DND-41 (cell line): ENCODE measurements at regions not wholly inside any gene's neighbourhood (a gene's known extent, or its start where the extent isn't known, plus 50 kb on each side); places are given as distances from the start of the nearest gene placed in this dataset.

Source experiments
- EZH2 ChIP-seq: IDR thresholded peaks from 3 replicates; pipeline ENCODE4 v1.6.1; 2012; ENCODE audit warnings: borderline replicate concordance, low read depth, mild to moderate bottlenecking, moderate library complexity, low read length, inconsistent platforms; ENCODE audit not compliant: severe bottlenecking
- TF ChIP-seq, protein P1 (sequence below): IDR thresholded peaks from 2 replicates; pipeline ENCODE4 v1.5.1; 2012; ENCODE audit warnings: borderline replicate concordance, low read length, moderate library complexity, mild to moderate bottlenecking; ENCODE audit not compliant: poor library complexity, severe bottlenecking; ENCODE audit errors: extremely low read depth

- TF ChIP-seq, protein P1, sequence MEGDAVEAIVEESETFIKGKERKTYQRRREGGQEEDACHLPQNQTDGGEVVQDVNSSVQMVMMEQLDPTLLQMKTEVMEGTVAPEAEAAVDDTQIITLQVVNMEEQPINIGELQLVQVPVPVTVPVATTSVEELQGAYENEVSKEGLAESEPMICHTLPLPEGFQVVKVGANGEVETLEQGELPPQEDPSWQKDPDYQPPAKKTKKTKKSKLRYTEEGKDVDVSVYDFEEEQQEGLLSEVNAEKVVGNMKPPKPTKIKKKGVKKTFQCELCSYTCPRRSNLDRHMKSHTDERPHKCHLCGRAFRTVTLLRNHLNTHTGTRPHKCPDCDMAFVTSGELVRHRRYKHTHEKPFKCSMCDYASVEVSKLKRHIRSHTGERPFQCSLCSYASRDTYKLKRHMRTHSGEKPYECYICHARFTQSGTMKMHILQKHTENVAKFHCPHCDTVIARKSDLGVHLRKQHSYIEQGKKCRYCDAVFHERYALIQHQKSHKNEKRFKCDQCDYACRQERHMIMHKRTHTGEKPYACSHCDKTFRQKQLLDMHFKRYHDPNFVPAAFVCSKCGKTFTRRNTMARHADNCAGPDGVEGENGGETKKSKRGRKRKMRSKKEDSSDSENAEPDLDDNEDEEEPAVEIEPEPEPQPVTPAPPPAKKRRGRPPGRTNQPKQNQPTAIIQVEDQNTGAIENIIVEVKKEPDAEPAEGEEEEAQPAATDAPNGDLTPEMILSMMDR = no peak
- TF ChIP-seq EZH2 = no peak
Measured at GRCh38 chr20:61162451-61162850, 89.6 kb upstream of the CDH4 start.
